WTC11 (cell line): ENCODE measurements at regions not wholly inside any gene's neighbourhood (a gene's known extent, or its start where the extent isn't known, plus 50 kb on each side); places are given as distances from the start of the nearest gene placed in this dataset.

ENCODE experiments used
- ETV6 ChIP-seq: sonication (generic); formaldehyde crosslinking; IDR thresholded peaks from 2 replicates; pipeline ENCODE4 v1.8.1; 2022; ENCODE audit warnings: mild to moderate bottlenecking, missing genetic modification reagents
- GABPB1 ChIP-seq: sonication (generic); formaldehyde crosslinking; IDR thresholded peaks from 2 replicates; pipeline ENCODE4 v1.8.1; 2023; ENCODE audit warnings: mild to moderate bottlenecking, missing genetic modification reagents
- NR3C1 ChIP-seq: sonication (generic); formaldehyde crosslinking; conservative IDR thresholded peaks from 2 replicates; pipeline ENCODE4 v1.8.1; 2023; ENCODE audit warnings: low read depth, mild to moderate bottlenecking, missing genetic modification reagents
- PRRX2 ChIP-seq: fragments of 250-450 bp; sonication (Bioruptor Pico); IDR thresholded peaks from 2 replicates; pipeline ENCODE4 v1.8.0; 2021; ENCODE audit warnings: mild to moderate bottlenecking
- RORB ChIP-seq: fragments of 250-450 bp; sonication (Bioruptor Pico); IDR thresholded peaks from 2 replicates; pipeline ENCODE4 v1.9.0; 2021; ENCODE audit warnings: mild to moderate bottlenecking
- TP53 ChIP-seq: sonication (generic); formaldehyde crosslinking; IDR thresholded peaks from 2 replicates; pipeline ENCODE4 v1.8.1; 2023; ENCODE audit warnings: mild to moderate bottlenecking, missing genetic modification reagents
- TF ChIP-seq, protein P1 (sequence below): fragments of 200-600 bp; IDR thresholded peaks from 2 replicates; pipeline ENCODE4 v1.8.0; 2022; ENCODE audit warnings: antibody characterized with exemption
- TF ChIP-seq, protein P2 (sequence below): sonication (generic); formaldehyde crosslinking; IDR thresholded peaks from 2 replicates; pipeline ENCODE4 v1.8.0; 2022; ENCODE audit warnings: mild to moderate bottlenecking, missing genetic modification reagents

DNA sequence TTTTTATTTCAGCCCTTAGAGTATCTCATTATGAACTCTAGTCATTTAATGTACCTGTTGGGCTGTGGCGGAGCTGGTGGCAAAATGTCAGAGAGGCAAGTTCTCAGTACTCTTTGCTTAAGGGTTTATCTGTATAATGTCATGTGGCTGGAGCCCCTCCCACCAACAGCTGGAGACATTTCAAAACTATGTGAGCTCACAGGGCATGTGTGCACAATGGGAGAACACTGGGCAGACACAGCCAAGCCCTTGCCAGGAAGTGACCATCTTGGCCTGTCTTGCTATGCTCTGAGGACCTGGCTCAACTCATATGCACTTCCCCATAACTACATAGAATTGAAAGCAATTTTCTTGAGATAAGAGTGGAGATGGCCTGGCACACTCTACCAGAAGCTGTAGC is 296.4 kb downstream of the PTPRU start:
- TF ChIP-seq, protein P1, sequence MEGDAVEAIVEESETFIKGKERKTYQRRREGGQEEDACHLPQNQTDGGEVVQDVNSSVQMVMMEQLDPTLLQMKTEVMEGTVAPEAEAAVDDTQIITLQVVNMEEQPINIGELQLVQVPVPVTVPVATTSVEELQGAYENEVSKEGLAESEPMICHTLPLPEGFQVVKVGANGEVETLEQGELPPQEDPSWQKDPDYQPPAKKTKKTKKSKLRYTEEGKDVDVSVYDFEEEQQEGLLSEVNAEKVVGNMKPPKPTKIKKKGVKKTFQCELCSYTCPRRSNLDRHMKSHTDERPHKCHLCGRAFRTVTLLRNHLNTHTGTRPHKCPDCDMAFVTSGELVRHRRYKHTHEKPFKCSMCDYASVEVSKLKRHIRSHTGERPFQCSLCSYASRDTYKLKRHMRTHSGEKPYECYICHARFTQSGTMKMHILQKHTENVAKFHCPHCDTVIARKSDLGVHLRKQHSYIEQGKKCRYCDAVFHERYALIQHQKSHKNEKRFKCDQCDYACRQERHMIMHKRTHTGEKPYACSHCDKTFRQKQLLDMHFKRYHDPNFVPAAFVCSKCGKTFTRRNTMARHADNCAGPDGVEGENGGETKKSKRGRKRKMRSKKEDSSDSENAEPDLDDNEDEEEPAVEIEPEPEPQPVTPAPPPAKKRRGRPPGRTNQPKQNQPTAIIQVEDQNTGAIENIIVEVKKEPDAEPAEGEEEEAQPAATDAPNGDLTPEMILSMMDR: no peak
- TF ChIP-seq GABPB1 (CRISPR knock-in tag) (no peak), TP53 (CRISPR knock-in tag) (no peak), NR3C1 (CRISPR knock-in tag) (no peak), ETV6 (no peak), PRRX2 (CRISPR knock-in tag) (no peak), RORB (CRISPR knock-in tag) (no peak)
- TF ChIP-seq, protein P2, sequence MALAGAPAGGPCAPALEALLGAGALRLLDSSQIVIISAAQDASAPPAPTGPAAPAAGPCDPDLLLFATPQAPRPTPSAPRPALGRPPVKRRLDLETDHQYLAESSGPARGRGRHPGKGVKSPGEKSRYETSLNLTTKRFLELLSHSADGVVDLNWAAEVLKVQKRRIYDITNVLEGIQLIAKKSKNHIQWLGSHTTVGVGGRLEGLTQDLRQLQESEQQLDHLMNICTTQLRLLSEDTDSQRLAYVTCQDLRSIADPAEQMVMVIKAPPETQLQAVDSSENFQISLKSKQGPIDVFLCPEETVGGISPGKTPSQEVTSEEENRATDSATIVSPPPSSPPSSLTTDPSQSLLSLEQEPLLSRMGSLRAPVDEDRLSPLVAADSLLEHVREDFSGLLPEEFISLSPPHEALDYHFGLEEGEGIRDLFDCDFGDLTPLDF (CRISPR knock-in tag): no peak
